Endothelial cell of umbilical vein (primary cell): ENCODE measurements at regions not wholly inside any gene's neighbourhood (a gene's known extent, or its start where the extent isn't known, plus 50 kb on each side); places are given as distances from the start of the nearest gene placed in this dataset.

Experiments
- BruUV-seq: library from RNA; stranded (reverse); fragments of 400-500 nt; replicated peaks from 2 replicates; lab custom pipeline; 2021; lab: Mats Ljungman, UMichigan
- CTCF ChIA-PET: fragments of 300-600, 350-600 bp; sonication (Branson Sonifier 250); formaldehyde crosslinking; loops from one replicate; lab custom pipeline; 2021; ENCODE audit warnings: antibody characterized with exemption, inconsistent platforms; lab: Charles Lee
- POLR2A ChIA-PET: fragments of 300-600, 350-600 bp; sonication (Branson Sonifier 250); formaldehyde crosslinking; loops from one replicate; lab custom pipeline; 2021; ENCODE audit warnings: antibody characterized with exemption, inconsistent platforms; lab: Charles Lee
- DNase-seq: peaks from one replicate; pipeline ENCODE4 v3.0.0-alpha.2; 2011; ENCODE audit warnings: low read depth, low spot score
- FAIRE-seq: peaks from 2 replicates; lab custom pipeline; 2011; peaks lifted over from hg19 to GRCh38; lab: Jason Lieb, UNC
- H2AFZ ChIP-seq: 2 replicates; pipeline ENCODE4 v1.6.0; 2012; ENCODE audit warnings: low read depth, low read length, control low read depth, inconsistent platforms
- H3K27ac ChIP-seq: 2 replicates; pipeline ENCODE4 v1.5.1; 2011; ENCODE audit warnings: low read depth, mild to moderate bottlenecking, control low read depth, low read length, moderate library complexity; ENCODE audit not compliant: insufficient read depth
- H3K27me3 ChIP-seq, 2 experiments: 2 replicates each; pipeline versions ENCODE4 v1.6.0 to v1.6.1; 2011; ENCODE audit warnings: low read length in 2 of 2, mixed read lengths in 1 of 2; ENCODE audit not compliant: control insufficient read depth in 2 of 2, insufficient read depth in 2 of 2
- H3K36me3 ChIP-seq, 2 experiments: 2 replicates in 1 of 2; 3 replicates in 1 of 2; pipeline ENCODE4 v1.5.1; 2011; ENCODE audit warnings: low read length in 2 of 2, mild to moderate bottlenecking in 1 of 2, moderate library complexity in 1 of 2; ENCODE audit not compliant: control insufficient read depth in 2 of 2, insufficient read depth in 2 of 2; ENCODE audit errors: extremely low read depth in 1 of 2
- H3K4me1 ChIP-seq: 3 replicates; pipeline ENCODE4 v1.5.1; 2011; ENCODE audit warnings: mild to moderate bottlenecking, low read length; ENCODE audit not compliant: control insufficient read depth, insufficient read depth; ENCODE audit errors: extremely low read depth
- H3K4me2 ChIP-seq: 2 replicates; pipeline ENCODE4 v1.6.1; 2011; ENCODE audit warnings: low read length, control low read depth, mixed read lengths; ENCODE audit not compliant: insufficient read depth
- H3K4me3 ChIP-seq, 3 experiments: fragments of 200-600 bp in 1 of 3; sonication (generic), shearing (Covaris generic) in 1 of 3; replicated peaks in 1 of 3; 2 replicates each; pipeline ENCODE4 v1.5.1; 2011 to 2016; ENCODE audit warnings: control low read depth in 3 of 3, low read length in 3 of 3, mild to moderate bottlenecking in 2 of 3, inconsistent platforms in 1 of 3, low read depth in 1 of 3, moderate library complexity in 1 of 3; ENCODE audit not compliant: insufficient read depth in 1 of 3
- H3K79me2 ChIP-seq: 2 replicates; pipeline ENCODE4 v1.6.0; 2012; ENCODE audit warnings: low read length, inconsistent platforms; ENCODE audit not compliant: control insufficient read depth, insufficient read depth
- H3K9ac ChIP-seq: replicated peaks from 2 replicates; pipeline ENCODE3; 2011; ENCODE audit warnings: low read length, control low read depth; ENCODE audit not compliant: insufficient read depth; ENCODE audit errors: extremely low read depth
- H3K9me1 ChIP-seq: replicated peaks from 3 replicates; pipeline ENCODE4 v1.6.0; 2011; ENCODE audit warnings: mild to moderate bottlenecking, low read length; ENCODE audit not compliant: control insufficient read depth, insufficient read depth; ENCODE audit errors: extremely low read depth
- H3K9me3 ChIP-seq: replicated peaks from 2 replicates; pipeline ENCODE4 v1.5.1; 2012; ENCODE audit warnings: low read length, inconsistent platforms; ENCODE audit not compliant: control insufficient read depth, insufficient read depth
- H4K20me1 ChIP-seq: replicated peaks from 2 replicates; pipeline ENCODE3; 2011; ENCODE audit warnings: mild to moderate bottlenecking, low read length; ENCODE audit not compliant: control insufficient read depth, insufficient read depth; ENCODE audit errors: extremely low read depth
- CTCF ChIP-seq, 2 donors: IDR thresholded peaks; 1 replicate in 1 of 2; 2 replicates in 1 of 2; pipeline ENCODE4 v1.5.1; 2011; ENCODE audit warnings: low read length in 2 of 2, mild to moderate bottlenecking in 2 of 2, moderate library complexity in 2 of 2, control low read depth in 1 of 2, inconsistent platforms in 1 of 2, low read depth in 1 of 2; ENCODE audit not compliant: insufficient read depth in 1 of 2; ENCODE audit errors: extremely low read depth in 1 of 2
- EZH2 ChIP-seq: IDR thresholded peaks from 2 replicates; pipeline ENCODE4 v1.6.1; 2012; ENCODE audit warnings: borderline replicate concordance, low read depth, mild to moderate bottlenecking, moderate library complexity, low read length, inconsistent platforms; ENCODE audit not compliant: severe bottlenecking
- FOS ChIP-seq: IDR thresholded peaks from 2 replicates; pipeline ENCODE4 v1.6.1; 2011; ENCODE audit warnings: mild to moderate bottlenecking, low read length, moderate library complexity, borderline replicate concordance; ENCODE audit not compliant: insufficient read depth
- GATA2 ChIP-seq: IDR thresholded peaks from 2 replicates; pipeline ENCODE4 v1.7.0; 2011; ENCODE audit warnings: low read depth, mild to moderate bottlenecking, moderate library complexity, mixed read lengths, low read length; ENCODE audit not compliant: insufficient read length, insufficient read depth
- JUN ChIP-seq: IDR thresholded peaks from 2 replicates; pipeline ENCODE4 v1.6.1; 2011; ENCODE audit warnings: borderline replicate concordance, low read depth; ENCODE audit not compliant: insufficient read length, insufficient read depth
- MAX ChIP-seq: IDR thresholded peaks from 2 replicates; pipeline ENCODE4 v1.6.1; 2011; ENCODE audit not compliant: insufficient read depth, insufficient read length
- MYC ChIP-seq: IDR thresholded peaks from one replicate; pipeline ENCODE4 v1.6.1; 2011; ENCODE audit warnings: mild to moderate bottlenecking, low read depth, low read length
- POLR2A ChIP-seq: IDR thresholded peaks from 2 replicates; pipeline ENCODE4 v1.6.1; 2012; ENCODE audit warnings: low read depth, mild to moderate bottlenecking, control low read depth, low read length
- POLR2AphosphoS5 ChIP-seq: IDR thresholded peaks from 2 replicates; pipeline ENCODE4 v1.6.1; 2012; ENCODE audit warnings: low read depth, mild to moderate bottlenecking, control low read depth, low read length, moderate library complexity; ENCODE audit not compliant: insufficient read depth
- dilution Hi-C: fragments of 300-500 bp; cut with MboI; formaldehyde crosslinking; loops from one replicate; pipeline ENCODE4 v1.15.0; 2019; ENCODE audit warnings: low sequenced_read_pairs; ENCODE audit not compliant: extremely low pct_ligation_motif_present
- intact Hi-C: fragments of 100-400 bp; cut with micrococcal nuclease; formaldehyde crosslinking; loops from one replicate; pipeline ENCODE4 v1.10.0; 2022

GRCh38 chr21:41639336-41639735 is 127.5 kb downstream of the RIPK4 start:
- no peak for TF ChIP-seq CTCF (IDR thresholded peaks at IDR 0.05; ENCODE audit: extremely low read depth in 1 of 2, insufficient read depth in 1 of 2, low read depth in 1 of 2, low read length in 2 of 2)
- no peak for TF ChIP-seq POLR2A
- no peak for TF ChIP-seq FOS
- TF ChIP-seq MAX: no peak
- no peak for TF ChIP-seq JUN
- no peak for TF ChIP-seq EZH2
- TF ChIP-seq GATA2: no peak
- no peak for TF ChIP-seq POLR2AphosphoS5
- TF ChIP-seq MYC: no peak
- Histone ChIP-seq H3K36me3 (no peaks in the 10 kb centered on the region), H3K9me3 (no peaks in the 10 kb centered on the region), H3K4me1 (peaks cover 7% of the 10 kb centered on the region), H4K20me1 (no peaks in the 10 kb centered on the region), H3K9ac (no peak overlapping the region), H3K4me2 (no peak overlapping the region), H3K79me2 (no peaks in the 10 kb centered on the region), H3K27ac (no peak overlapping the region), H3K4me3 (no peak overlapping the region), H3K9me1 (no peaks in the 10 kb centered on the region), H2AFZ (no peak overlapping the region), H3K27me3 (no peaks in the 10 kb centered on the region)
- ChIA-PET POLR2A (no interaction called here), CTCF (no interaction called here)
- intact Hi-C loops (no loop called here), dilution Hi-C loops (no loop called here)
- DNase-seq (no peak), FAIRE-seq (no peak)
- no TSS peak for BruUV-seq
